ENCODE measurements at regions not wholly inside any gene's neighbourhood (a gene's known extent, or its start where the extent isn't known, plus 50 kb on each side); places are given as distances from the start of the nearest gene placed in this dataset.

DNA sequence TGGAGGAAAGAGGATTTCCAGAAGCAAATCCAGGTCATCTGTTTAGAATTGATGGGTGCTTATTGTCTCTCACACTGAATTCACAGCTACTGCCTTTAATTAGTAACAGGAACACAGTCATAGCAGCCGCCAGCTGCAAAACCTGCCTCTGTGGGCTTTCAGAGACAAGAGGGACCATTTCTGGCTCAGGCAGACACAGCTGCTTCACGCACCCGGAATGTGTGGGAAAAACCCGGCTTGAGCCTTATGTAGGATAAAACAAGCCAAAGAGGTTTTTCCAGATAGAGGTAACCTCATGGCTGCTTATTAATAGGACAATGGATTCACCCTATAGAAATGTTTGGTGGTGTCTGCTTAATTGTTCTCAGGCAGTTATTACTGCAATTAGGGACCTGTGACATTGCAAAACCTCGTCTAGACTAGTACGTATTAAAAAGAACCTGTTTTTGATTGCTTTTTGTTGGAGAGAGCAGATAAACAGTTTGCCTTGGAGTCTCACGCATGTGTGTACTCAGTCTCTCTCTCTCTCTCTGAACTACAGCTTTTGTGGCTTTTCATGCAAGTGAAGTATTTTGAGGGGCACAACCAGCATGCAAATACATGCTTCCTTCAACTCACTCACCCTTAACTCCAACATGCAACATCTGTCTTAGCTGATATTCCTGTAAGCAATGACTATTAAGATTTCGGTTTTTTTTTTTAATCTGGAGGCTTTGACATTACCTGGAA is 302.7 kb downstream of the PLK2 start:
- H3K27ac ChIP-seq (ENCODE audit: low read length), result peak overlapping the region; percentile 56; the same call in 1 of the 2 replicates
- H3K9me3 ChIP-seq (ENCODE audit: control insufficient read depth, insufficient read depth, low read depth, low read length), result no peaks in the 10 kb centered on the region
- TF ChIP-seq TCF7L2 (IDR thresholded peaks at IDR 0.05; ENCODE audit: low read depth, low read length), result no peak
- TF ChIP-seq SIN3A (IDR thresholded peaks at IDR 0.05; ENCODE audit: borderline replicate concordance, insufficient read depth, low read depth, low read length), result no peak
- no peak for TF ChIP-seq POLR2AphosphoS5 (IDR thresholded peaks at IDR 0.05; ENCODE audit: low read depth, low read length)
- TF ChIP-seq, protein P1, sequence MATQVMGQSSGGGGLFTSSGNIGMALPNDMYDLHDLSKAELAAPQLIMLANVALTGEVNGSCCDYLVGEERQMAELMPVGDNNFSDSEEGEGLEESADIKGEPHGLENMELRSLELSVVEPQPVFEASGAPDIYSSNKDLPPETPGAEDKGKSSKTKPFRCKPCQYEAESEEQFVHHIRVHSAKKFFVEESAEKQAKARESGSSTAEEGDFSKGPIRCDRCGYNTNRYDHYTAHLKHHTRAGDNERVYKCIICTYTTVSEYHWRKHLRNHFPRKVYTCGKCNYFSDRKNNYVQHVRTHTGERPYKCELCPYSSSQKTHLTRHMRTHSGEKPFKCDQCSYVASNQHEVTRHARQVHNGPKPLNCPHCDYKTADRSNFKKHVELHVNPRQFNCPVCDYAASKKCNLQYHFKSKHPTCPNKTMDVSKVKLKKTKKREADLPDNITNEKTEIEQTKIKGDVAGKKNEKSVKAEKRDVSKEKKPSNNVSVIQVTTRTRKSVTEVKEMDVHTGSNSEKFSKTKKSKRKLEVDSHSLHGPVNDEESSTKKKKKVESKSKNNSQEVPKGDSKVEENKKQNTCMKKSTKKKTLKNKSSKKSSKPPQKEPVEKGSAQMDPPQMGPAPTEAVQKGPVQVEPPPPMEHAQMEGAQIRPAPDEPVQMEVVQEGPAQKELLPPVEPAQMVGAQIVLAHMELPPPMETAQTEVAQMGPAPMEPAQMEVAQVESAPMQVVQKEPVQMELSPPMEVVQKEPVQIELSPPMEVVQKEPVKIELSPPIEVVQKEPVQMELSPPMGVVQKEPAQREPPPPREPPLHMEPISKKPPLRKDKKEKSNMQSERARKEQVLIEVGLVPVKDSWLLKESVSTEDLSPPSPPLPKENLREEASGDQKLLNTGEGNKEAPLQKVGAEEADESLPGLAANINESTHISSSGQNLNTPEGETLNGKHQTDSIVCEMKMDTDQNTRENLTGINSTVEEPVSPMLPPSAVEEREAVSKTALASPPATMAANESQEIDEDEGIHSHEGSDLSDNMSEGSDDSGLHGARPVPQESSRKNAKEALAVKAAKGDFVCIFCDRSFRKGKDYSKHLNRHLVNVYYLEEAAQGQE (IDR thresholded peaks at IDR 0.05; ENCODE audit: insufficient read depth in 1 of 2, low read depth in 2 of 2, low read length in 1 of 2), result no peak
- TF ChIP-seq CTCF (IDR thresholded peaks at IDR 0.05), result no peak
- H3K4me3 ChIP-seq (ENCODE audit: low read depth in 2 of 2, low read length in 2 of 2), result no peak overlapping the region
- POLR2A ChIA-PET, result no interaction called here
- H3K27me3 ChIP-seq (ENCODE audit: control insufficient read depth, insufficient read depth, low read length), result no peaks in the 10 kb centered on the region
- CTCF ChIA-PET, result no interaction called here
- BruUV-seq (replicated peaks), result no TSS peak
- ATAC-seq (no peak), DNase-seq (ENCODE audit: low read depth, low spot score) (no peak)
- peaks cover 2% of the 10 kb centered on the region; the same call in 1 of the 2 replicates for H3K4me1 ChIP-seq (ENCODE audit: control insufficient read depth, insufficient read depth, low read length)
- in situ Hi-C loops (cut with HindIII; ENCODE audit: low pct_unique_long_range_greater_than_20kb, low sequenced_read_pairs), result no loop called here
- H3K36me3 ChIP-seq (ENCODE audit: control insufficient read depth, insufficient read depth, low read length), result no peaks in the 10 kb centered on the region
- intact Hi-C loops (cut with micrococcal nuclease; ENCODE audit: unreplicated experiment), result no loop called here

DNA sequence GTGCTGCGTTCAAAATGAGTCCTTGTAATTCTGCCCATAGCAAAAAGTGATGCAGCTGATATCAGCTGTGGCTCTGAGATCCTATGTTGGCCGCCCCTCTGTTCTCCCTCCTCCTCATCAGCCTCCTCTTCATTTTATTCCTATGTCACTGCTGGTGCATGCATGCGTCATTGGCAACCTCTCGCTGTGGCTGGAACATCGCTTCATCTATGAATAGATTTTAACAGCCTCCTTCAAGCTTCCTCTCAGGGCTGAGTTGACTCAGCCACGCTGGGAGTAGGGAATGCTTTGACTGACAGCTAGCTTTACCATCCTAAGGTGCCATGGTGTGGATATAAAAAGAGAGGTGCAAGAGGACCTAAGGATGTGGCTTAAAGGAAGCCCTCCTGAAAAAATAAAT is 303.5 kb downstream of the PLK2 start:
- Histone ChIP-seq H3K27ac (ENCODE audit: low read length) (peak overlapping the region; percentile 56; the same call in 1 of the 2 replicates), H3K27me3 (ENCODE audit: control insufficient read depth, insufficient read depth, low read length) (no peaks in the 10 kb centered on the region), H3K36me3 (ENCODE audit: control insufficient read depth, insufficient read depth, low read length) (no peaks in the 10 kb centered on the region), H3K4me3 (ENCODE audit: low read depth in 2 of 2, low read length in 2 of 2) (no peak overlapping the region), H3K9me3 (ENCODE audit: control insufficient read depth, insufficient read depth, low read depth, low read length) (no peaks in the 10 kb centered on the region; the same call in 1 of the 2 replicates), H3K4me1 (ENCODE audit: control insufficient read depth, insufficient read depth, low read length) (peaks cover 2% of the 10 kb centered on the region; the same call in 1 of the 2 replicates)
- ATAC-seq (0 out of 2 replicates have a peak, but pooled peaks have one; percentile 26), DNase-seq (ENCODE audit: low read depth, low spot score) (no peak)
- TF ChIP-seq SIN3A (IDR thresholded peaks at IDR 0.05; ENCODE audit: borderline replicate concordance, insufficient read depth, low read depth, low read length), result no peak
- no peak for TF ChIP-seq POLR2AphosphoS5 (IDR thresholded peaks at IDR 0.05; ENCODE audit: low read depth, low read length)
- TF ChIP-seq, protein P1 (IDR thresholded peaks at IDR 0.05; ENCODE audit: insufficient read depth in 1 of 2, low read depth in 2 of 2, low read length in 1 of 2), result no peak
- no peak for TF ChIP-seq CTCF (IDR thresholded peaks at IDR 0.05)
- no peak for TF ChIP-seq TCF7L2 (IDR thresholded peaks at IDR 0.05; ENCODE audit: low read depth, low read length)
- POLR2A ChIA-PET, result no interaction called here
- intact Hi-C loops (cut with micrococcal nuclease; ENCODE audit: unreplicated experiment) (no loop called here), in situ Hi-C loops (cut with HindIII; ENCODE audit: low pct_unique_long_range_greater_than_20kb, low sequenced_read_pairs) (no loop called here)
- BruUV-seq (replicated peaks), result no TSS peak
- CTCF ChIA-PET, result no interaction called here

All from Panc1 (cell line).